KMS-11 (cell line): ENCODE measurements at regions not wholly inside any gene's neighbourhood (a gene's known extent, or its start where the extent isn't known, plus 50 kb on each side); places are given as distances from the start of the nearest gene placed in this dataset.

Experiments used
- H2AFZ ChIP-seq: fragments of 200-600 bp; sonication (generic); 2 replicates; pipeline ENCODE4 v1.6.1; 2016; ENCODE audit warnings: antibody characterized with exemption, mixed run types, low read depth
- H3K27ac ChIP-seq: fragments of 200-600 bp; sonication (generic); 2 replicates; pipeline ENCODE4 v1.6.1; 2016; ENCODE audit warnings: mild to moderate bottlenecking, mixed run types
- H3K27me3 ChIP-seq: fragments of 200-600 bp; sonication (generic); 2 replicates; pipeline ENCODE4 v1.6.1; 2017; ENCODE audit warnings: mild to moderate bottlenecking, low read depth, mixed run types, moderate library complexity; ENCODE audit not compliant: insufficient read depth
- H3K36me3 ChIP-seq: fragments of 200-600 bp; sonication (generic); 2 replicates; pipeline ENCODE4 v1.6.1; 2017; ENCODE audit warnings: mild to moderate bottlenecking, mixed run types; ENCODE audit not compliant: insufficient read depth
- H3K4me1 ChIP-seq: fragments of 200-600 bp; sonication (generic); 2 replicates; pipeline ENCODE4 v1.6.1; 2016; ENCODE audit warnings: mild to moderate bottlenecking, low read depth, mixed run types; ENCODE audit not compliant: poor library complexity, severe bottlenecking
- H3K4me2 ChIP-seq: fragments of 200-600 bp; sonication (generic); 2 replicates; pipeline ENCODE4 v1.7.0; 2016; ENCODE audit warnings: mild to moderate bottlenecking, mixed run types
- H3K4me3 ChIP-seq: fragments of 200-600 bp; sonication (generic); IDR thresholded peaks from 2 replicates; pipeline ENCODE4 v1.6.1; 2017; ENCODE audit warnings: low read depth, low read length, mixed read lengths; ENCODE audit not compliant: insufficient read depth
- H3K79me2 ChIP-seq: fragments of 200-600 bp; sonication (generic); 2 replicates; pipeline ENCODE4 v1.6.1; 2016; ENCODE audit warnings: low read depth, mixed run types; ENCODE audit not compliant: insufficient read depth
- H3K9ac ChIP-seq: fragments of 200-600 bp; sonication (generic); 2 replicates; pipeline ENCODE4 v1.6.1; 2016; ENCODE audit warnings: mild to moderate bottlenecking, mixed run types
- H4K20me1 ChIP-seq: fragments of 200-600 bp; sonication (generic); 2 replicates; pipeline ENCODE4 v1.6.1; 2016; ENCODE audit warnings: mild to moderate bottlenecking, mixed run types; ENCODE audit not compliant: insufficient read depth
- TF ChIP-seq, protein P1 (sequence below): fragments of 200-600 bp; sonication (generic); conservative IDR thresholded peaks from 2 replicates; pipeline ENCODE4 v1.6.1; 2017; ENCODE audit warnings: low read depth, mild to moderate bottlenecking, antibody characterized with exemption, low read length, moderate library complexity, mixed read lengths

DNA sequence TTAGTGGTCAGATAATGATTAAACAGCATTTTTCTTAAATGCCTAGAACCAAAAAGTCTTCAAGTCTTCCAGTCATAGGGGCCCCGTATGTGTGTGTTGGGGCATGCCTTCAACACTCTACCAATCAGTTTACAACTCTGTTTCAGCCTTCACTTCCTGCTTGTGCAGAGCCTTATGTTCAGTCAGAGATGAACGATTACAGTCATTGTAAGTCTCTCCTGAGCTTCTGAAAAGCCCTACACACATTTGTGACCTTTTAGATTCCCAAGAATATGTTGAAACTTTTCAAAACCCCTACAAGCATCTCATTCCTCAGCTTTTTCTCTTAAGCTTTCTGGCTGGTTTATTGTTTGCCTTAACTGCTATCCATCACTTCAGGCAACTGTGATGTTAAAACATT is 591.2 kb downstream of the ZNF674 start:
- H3K4me3 ChIP-seq: no peak overlapping the region
- no peak overlapping the region for H2AFZ ChIP-seq

DNA sequence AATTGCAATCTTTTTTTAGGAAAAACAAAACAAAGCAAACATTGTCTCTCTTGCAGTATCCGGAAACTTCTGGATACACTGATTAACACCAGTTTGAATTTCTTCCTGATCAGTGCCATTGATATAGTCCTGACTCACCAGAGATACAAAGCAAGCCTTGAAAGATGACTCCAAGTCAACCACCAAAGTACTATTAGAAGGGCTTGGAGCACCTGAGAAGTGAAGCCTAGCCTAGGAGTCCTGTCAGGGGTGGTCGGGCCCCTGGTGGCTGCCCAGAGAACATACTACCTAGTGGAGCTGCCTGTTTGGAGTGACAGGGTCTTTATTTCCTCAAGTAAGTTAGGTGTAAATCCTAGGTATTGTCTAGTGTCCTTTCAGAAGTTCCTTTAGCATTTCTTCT is 593.2 kb downstream of the ZNF674 start:
- H3K27me3 ChIP-seq: no peaks in the 10 kb centered on the region
- no peak overlapping the region for H3K27ac ChIP-seq
- no peaks in the 10 kb centered on the region for H4K20me1 ChIP-seq

More for the DNA sequence above, 591.2 kb downstream of the ZNF674 start:
- Histone ChIP-seq H3K79me2 (no peaks in the 10 kb centered on the region), H4K20me1 (no peaks in the 10 kb centered on the region), H3K27ac (no peak overlapping the region), H3K4me2 (no peak overlapping the region), H3K36me3 (no peaks in the 10 kb centered on the region), H3K27me3 (no peaks in the 10 kb centered on the region), H3K4me1 (no peaks in the 10 kb centered on the region), H3K9ac (no peak overlapping the region)
- TF ChIP-seq, protein P1, sequence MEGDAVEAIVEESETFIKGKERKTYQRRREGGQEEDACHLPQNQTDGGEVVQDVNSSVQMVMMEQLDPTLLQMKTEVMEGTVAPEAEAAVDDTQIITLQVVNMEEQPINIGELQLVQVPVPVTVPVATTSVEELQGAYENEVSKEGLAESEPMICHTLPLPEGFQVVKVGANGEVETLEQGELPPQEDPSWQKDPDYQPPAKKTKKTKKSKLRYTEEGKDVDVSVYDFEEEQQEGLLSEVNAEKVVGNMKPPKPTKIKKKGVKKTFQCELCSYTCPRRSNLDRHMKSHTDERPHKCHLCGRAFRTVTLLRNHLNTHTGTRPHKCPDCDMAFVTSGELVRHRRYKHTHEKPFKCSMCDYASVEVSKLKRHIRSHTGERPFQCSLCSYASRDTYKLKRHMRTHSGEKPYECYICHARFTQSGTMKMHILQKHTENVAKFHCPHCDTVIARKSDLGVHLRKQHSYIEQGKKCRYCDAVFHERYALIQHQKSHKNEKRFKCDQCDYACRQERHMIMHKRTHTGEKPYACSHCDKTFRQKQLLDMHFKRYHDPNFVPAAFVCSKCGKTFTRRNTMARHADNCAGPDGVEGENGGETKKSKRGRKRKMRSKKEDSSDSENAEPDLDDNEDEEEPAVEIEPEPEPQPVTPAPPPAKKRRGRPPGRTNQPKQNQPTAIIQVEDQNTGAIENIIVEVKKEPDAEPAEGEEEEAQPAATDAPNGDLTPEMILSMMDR: no peak

DNA sequence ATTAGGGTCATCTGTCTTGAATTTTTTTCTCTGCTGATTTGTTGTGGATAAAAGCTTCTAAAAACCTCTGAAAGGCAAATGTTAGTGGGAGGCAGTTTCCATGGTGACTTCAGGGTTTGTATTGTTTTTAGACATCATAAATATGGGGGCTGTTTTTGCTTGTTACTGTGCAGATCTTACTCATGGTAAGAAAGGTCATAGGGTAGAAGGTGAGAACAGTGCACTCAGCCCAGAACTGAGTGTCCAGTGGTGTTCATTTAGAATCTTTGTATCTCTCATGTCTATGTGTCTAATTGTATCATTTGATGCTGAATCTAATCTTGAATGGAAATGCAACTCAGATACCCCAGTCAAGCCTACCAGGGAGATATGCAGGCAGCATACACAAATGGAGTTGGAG is 609.8 kb downstream of the ZNF674 start:
- H3K27ac ChIP-seq: no peak overlapping the region
- no peaks in the 10 kb centered on the region for H3K36me3 ChIP-seq
- no peak overlapping the region for H3K9ac ChIP-seq
- no peaks in the 10 kb centered on the region for H3K27me3 ChIP-seq
- no peak overlapping the region for H3K4me2 ChIP-seq
- H2AFZ ChIP-seq: no peak overlapping the region
- no peaks in the 10 kb centered on the region for H4K20me1 ChIP-seq
- TF ChIP-seq, protein P1: no peak
- no peaks in the 10 kb centered on the region for H3K4me1 ChIP-seq
- H3K79me2 ChIP-seq: no peaks in the 10 kb centered on the region
- no peak overlapping the region for H3K4me3 ChIP-seq

More for the DNA sequence above, 593.2 kb downstream of the ZNF674 start:
- Histone ChIP-seq H3K9ac (no peak overlapping the region), H2AFZ (no peak overlapping the region), H3K79me2 (no peaks in the 10 kb centered on the region), H3K4me2 (no peak overlapping the region), H3K36me3 (no peaks in the 10 kb centered on the region), H3K4me3 (no peak overlapping the region), H3K4me1 (no peaks in the 10 kb centered on the region)
- TF ChIP-seq, protein P1: no peak

DNA sequence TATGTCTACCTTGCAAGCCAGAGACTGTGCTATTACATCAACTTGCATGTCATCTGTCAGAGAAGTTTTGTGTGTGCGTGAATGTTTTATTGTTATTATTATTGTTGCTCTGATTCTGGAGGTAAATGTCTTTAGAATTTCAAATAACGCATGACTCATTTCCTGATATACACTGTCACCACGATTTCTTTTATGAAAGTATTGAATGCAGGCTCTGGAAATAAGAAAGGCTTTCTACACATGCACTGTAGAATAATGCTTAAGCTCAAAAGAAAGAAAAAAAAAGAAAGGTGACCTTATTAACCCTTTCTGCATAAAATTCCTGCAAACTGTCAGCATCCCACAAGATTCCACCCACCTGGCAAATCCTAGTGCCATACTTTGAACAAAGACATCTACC is 632.9 kb downstream of the ZNF674 start:
- no peaks in the 10 kb centered on the region for H3K79me2 ChIP-seq
- H3K27ac ChIP-seq: no peak overlapping the region
- H4K20me1 ChIP-seq: no peaks in the 10 kb centered on the region
- H3K4me3 ChIP-seq: no peak overlapping the region
- no peak overlapping the region for H2AFZ ChIP-seq
- H3K4me2 ChIP-seq: no peak overlapping the region
- no peaks in the 10 kb centered on the region for H3K27me3 ChIP-seq
- H3K9ac ChIP-seq: no peak overlapping the region
- TF ChIP-seq, protein P1: no peak
- H3K4me1 ChIP-seq: no peaks in the 10 kb centered on the region
- H3K36me3 ChIP-seq: no peaks in the 10 kb centered on the region
